ENCODE measurements at regions not wholly inside any gene's neighbourhood (a gene's known extent, or its start where the extent isn't known, plus 50 kb on each side); places are given as distances from the start of the nearest gene placed in this dataset.

DNA sequence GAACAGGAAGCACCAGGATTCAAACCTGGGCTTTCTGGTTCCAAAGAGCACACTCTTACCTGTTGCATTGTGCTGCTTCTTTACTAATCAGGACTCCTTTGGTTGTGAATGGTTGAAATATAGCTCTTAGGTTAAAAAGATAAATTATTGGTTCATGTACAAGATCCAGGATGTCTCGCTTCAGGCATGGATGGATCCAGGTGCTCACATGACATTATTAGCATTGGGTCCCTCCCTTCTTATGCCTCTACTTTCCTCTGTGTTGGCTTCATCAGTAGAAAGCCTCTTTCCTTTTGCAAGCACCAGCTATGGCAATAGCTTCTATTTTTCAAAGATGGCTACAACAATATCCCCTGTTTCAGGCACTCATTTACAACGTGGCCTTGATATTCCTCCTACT lies 217.7 kb upstream of the SULF2 start:
- in situ Hi-C loops (cut with MboI; ENCODE audit: low sequenced_read_pairs, unreplicated experiment): no loop called here
- no peak for DNase-seq (ENCODE audit: low spot score)
- TF ChIP-seq, protein P1, sequence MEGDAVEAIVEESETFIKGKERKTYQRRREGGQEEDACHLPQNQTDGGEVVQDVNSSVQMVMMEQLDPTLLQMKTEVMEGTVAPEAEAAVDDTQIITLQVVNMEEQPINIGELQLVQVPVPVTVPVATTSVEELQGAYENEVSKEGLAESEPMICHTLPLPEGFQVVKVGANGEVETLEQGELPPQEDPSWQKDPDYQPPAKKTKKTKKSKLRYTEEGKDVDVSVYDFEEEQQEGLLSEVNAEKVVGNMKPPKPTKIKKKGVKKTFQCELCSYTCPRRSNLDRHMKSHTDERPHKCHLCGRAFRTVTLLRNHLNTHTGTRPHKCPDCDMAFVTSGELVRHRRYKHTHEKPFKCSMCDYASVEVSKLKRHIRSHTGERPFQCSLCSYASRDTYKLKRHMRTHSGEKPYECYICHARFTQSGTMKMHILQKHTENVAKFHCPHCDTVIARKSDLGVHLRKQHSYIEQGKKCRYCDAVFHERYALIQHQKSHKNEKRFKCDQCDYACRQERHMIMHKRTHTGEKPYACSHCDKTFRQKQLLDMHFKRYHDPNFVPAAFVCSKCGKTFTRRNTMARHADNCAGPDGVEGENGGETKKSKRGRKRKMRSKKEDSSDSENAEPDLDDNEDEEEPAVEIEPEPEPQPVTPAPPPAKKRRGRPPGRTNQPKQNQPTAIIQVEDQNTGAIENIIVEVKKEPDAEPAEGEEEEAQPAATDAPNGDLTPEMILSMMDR (IDR thresholded peaks at IDR 0.05; ENCODE audit: borderline replicate concordance, control extremely low read depth, extremely low read depth, insufficient read depth, missing control alignments): no peak

DNA sequence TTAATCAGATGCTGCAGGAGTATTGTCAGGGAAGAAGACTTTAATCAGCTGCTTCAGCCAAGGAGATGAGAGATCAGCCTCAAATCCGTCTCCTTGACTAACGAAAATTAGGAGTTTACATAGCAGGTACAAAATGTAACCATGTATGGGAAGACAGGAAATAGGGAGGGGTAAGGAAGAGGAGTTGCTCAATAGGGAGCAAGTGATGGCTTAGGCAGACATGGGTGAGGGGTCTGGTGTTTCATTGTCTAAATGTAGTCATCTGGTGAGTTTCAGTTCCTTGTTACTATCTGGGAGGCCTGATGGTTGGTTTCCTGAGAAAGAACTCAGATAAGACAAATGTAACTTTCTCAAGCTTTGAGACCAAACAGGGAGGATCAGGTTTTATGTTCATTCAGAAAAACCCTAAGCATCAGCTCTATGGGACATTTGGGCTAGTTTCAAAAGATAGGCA lies 217.3 kb upstream of the SULF2 start:
- DNase-seq (ENCODE audit: low spot score): peak; percentile 73
- TF ChIP-seq, protein P1 (IDR thresholded peaks at IDR 0.05; ENCODE audit: borderline replicate concordance, control extremely low read depth, extremely low read depth, insufficient read depth, missing control alignments): no peak
- in situ Hi-C loops (cut with MboI; ENCODE audit: low sequenced_read_pairs, unreplicated experiment): no loop called here

DNA sequence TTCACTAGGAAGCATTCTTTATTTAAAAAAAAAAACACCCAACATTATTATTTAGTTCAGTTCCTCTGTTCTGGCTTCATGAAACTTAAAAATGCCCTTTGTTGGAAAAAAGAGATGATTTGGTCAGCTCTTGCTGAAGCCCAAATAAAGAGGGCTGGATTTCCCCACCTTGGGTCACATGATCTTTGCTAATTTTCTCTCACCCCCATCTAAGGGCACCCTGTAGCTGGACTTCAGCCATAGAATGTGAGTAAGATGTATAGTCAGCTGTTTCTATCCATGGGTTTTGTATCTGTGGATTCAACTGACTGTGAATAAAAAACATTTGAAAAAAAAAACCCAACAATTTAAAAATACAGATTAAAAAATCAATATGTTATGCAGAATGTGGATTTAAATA lies 213.9 kb upstream of the SULF2 start:
- TF ChIP-seq, protein P1 (IDR thresholded peaks at IDR 0.05; ENCODE audit: borderline replicate concordance, control extremely low read depth, extremely low read depth, insufficient read depth, missing control alignments): no peak
- no peak for DNase-seq (ENCODE audit: low spot score)

DNA sequence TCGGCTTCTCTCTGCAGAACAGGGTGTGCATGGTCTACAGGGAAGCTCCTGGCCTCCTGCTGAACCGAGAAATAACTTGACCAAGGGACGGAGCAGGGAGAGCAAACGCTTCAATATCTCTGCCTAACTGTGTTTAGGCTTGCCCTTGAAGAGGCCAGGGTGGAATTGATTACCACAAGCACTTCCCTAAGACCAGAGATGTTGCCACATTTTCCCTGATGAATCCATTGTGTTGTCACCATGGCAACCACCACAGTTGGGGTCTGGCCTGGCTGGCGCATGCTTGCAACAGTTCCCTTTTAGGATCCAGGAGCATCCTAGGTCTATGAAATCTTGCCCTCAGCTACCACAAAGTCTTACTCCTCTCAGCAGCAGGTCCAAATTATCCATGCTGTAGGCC lies 213.5 kb upstream of the SULF2 start:
- no peak for DNase-seq (ENCODE audit: low spot score)
- in situ Hi-C loops (cut with MboI; ENCODE audit: low sequenced_read_pairs, unreplicated experiment): no loop called here
- TF ChIP-seq, protein P1 (IDR thresholded peaks at IDR 0.05; ENCODE audit: borderline replicate concordance, control extremely low read depth, extremely low read depth, insufficient read depth, missing control alignments): no peak

More for the DNA sequence above, 213.9 kb upstream of the SULF2 start:
- in situ Hi-C loops (cut with MboI; ENCODE audit: low sequenced_read_pairs, unreplicated experiment): no loop called here

DNA sequence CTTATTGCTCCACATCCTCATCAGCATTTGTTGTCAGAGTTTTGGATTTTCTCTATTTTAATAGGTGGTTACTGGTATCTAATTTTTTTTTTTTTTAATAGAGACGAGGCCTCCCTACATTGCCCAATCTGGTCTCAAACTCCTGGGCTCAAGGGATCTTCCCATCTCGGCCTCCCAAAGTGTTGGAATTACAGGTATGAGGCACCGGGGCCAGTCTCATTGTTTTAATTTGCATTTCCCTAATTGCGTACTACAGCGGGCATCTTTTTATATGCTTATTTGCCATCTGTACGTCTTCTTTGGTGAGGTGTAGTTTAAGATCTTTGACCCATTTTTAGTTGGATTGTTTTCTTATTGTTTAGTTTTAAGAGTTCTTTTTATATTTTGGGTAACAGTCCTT lies 210.4 kb upstream of the SULF2 start:
- TF ChIP-seq, protein P1 (IDR thresholded peaks at IDR 0.05; ENCODE audit: borderline replicate concordance, control extremely low read depth, extremely low read depth, insufficient read depth, missing control alignments): no peak
- no peak for DNase-seq (ENCODE audit: low spot score)
- in situ Hi-C loops (cut with MboI; ENCODE audit: low sequenced_read_pairs, unreplicated experiment): no loop called here

DNA sequence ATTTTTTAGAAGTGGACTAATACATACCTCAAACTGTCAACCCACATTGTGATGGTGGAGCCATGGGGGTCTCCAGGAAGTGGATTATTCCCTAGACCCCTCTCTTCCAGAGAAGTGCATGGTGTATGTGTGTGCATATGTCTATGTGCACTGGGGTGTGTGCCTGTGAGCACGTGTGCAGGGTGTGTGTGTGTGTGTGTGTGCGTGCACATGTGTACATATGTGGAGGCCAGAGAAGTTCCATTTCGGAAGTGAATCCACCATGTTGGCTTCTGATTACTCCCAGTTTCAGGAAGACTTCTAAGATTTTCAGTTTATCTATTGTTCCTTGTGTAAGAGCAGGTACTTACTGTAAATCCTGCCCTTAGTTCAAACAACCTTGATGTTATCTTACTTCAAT lies 208.5 kb upstream of the SULF2 start:
- DNase-seq (ENCODE audit: low spot score): no peak
- TF ChIP-seq, protein P1 (IDR thresholded peaks at IDR 0.05; ENCODE audit: borderline replicate concordance, control extremely low read depth, extremely low read depth, insufficient read depth, missing control alignments): no peak
- in situ Hi-C loops (cut with MboI; ENCODE audit: low sequenced_read_pairs, unreplicated experiment): no loop called here
